ENCODE measurements at regions not wholly inside any gene's neighbourhood (a gene's known extent, or its start where the extent isn't known, plus 50 kb on each side); places are given as distances from the start of the nearest gene placed in this dataset.

DNA sequence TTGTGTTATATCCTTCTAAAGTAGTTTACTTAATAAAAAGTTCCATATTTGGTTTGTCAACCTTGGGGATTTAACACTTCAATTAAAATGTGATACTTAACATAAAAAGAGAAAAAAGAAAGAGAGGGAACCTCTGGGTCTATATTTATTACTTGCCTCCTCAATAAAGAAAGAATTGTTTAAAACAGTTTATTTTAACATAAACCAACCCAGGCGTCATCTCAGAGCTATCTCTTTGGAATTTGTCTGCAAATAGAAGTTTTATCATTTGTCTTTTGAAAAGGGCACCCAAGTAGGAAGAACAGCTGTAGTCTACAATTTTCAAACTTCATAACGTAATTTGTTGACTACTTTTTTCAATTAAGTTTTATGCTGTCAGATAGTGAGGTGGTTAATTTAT, 364.1 kb downstream of the KCNJ2 start:
- intact Hi-C loops (cut with DNase I; ENCODE audit: low total_unique reads), result no loop called here
- Histone ChIP-seq H3K9me3 (no peaks in the 10 kb centered on the region), H3K36me3 (no peaks in the 10 kb centered on the region), H3K27me3 (no peaks in the 10 kb centered on the region), H3K4me3 (no peak overlapping the region), H3K27ac (no peak overlapping the region), H3K4me1 (no peaks in the 10 kb centered on the region)
- 35 to 57% (median 49%) methylated on average over 2 of the region's 2 CpGs for WGBS, 5 donors
- no peak for DNase-seq
- no peak for TF ChIP-seq POLR2AphosphoS5 (IDR thresholded peaks at IDR 0.05)

DNA sequence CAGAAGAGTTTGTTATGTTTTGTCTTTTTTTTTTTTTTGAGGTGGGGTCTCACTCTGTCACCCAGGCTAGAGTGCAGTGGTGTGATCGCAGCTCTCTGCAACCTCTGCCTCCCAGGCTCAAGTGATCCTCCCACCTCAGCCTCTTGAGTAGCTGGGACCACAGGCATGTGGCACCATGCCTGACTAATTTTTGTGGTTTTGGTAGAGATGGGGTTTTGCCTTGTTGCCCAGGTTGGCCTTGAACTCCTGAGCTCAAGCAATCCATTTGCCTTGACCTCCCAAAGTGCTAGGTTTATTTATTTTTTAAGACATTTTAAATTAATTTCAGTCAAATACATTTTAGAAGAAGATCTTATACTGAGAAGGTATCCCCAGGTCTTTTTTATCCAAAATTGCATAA, 366.7 kb downstream of the KCNJ2 start:
- H3K36me3 ChIP-seq, result no peaks in the 10 kb centered on the region
- no peak overlapping the region for H3K27ac ChIP-seq
- TF ChIP-seq, protein P1, sequence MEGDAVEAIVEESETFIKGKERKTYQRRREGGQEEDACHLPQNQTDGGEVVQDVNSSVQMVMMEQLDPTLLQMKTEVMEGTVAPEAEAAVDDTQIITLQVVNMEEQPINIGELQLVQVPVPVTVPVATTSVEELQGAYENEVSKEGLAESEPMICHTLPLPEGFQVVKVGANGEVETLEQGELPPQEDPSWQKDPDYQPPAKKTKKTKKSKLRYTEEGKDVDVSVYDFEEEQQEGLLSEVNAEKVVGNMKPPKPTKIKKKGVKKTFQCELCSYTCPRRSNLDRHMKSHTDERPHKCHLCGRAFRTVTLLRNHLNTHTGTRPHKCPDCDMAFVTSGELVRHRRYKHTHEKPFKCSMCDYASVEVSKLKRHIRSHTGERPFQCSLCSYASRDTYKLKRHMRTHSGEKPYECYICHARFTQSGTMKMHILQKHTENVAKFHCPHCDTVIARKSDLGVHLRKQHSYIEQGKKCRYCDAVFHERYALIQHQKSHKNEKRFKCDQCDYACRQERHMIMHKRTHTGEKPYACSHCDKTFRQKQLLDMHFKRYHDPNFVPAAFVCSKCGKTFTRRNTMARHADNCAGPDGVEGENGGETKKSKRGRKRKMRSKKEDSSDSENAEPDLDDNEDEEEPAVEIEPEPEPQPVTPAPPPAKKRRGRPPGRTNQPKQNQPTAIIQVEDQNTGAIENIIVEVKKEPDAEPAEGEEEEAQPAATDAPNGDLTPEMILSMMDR (IDR thresholded peaks at IDR 0.05), result no peak
- TF ChIP-seq POLR2AphosphoS5 (IDR thresholded peaks at IDR 0.05) (no peak), EP300 (IDR thresholded peaks at IDR 0.05) (no peak), POLR2A (IDR thresholded peaks at IDR 0.05) (no peak)
- no peak overlapping the region for H3K4me3 ChIP-seq
- no peaks in the 10 kb centered on the region for H3K4me1 ChIP-seq
- DNase-seq, result no peak
- no peaks in the 10 kb centered on the region for H3K9me3 ChIP-seq
- intact Hi-C loops (cut with DNase I; ENCODE audit: low total_unique reads), result no loop called here
- 91 to 100% (median 93%) methylated on average over 1 of the region's 1 CpG for WGBS, 5 donors
- no peaks in the 10 kb centered on the region for H3K27me3 ChIP-seq

DNA sequence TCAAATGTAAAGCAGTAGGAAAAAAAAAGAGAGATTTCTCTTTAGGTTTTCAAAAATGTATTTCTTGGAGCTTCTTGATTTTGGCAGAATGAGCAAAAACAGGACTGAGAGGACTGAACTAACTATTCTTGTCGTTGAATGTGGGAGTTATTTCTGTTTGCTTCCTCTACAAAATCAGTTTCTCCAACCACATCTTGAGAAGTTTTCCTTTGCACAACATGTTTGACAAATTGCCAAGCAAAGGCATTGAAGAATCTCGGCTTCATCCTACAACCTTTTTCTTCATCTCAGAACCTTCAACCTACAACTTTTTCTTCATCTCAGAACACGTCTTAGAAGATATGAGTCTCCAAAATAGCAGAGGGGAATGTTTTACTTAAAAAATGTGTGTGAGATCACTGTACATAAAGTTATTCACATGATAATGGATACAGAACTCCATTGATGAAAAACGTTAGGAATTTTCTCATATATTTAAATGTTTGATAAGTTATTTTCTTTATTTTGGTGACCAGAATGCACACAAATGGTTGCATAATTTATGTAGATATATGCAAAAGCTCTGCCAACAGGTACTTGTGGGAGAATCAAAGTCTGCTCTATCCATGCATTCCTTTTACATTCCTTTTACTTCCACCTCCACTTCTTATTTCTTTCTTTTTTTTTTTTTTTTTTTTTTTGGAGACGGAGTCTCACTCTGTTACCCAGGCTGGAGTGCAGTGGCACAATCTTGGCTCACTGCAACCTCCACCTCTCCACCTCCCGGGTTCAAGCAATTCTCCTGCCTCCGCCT, 370.0 kb downstream of the KCNJ2 start:
- 59 to 67% (median 63%) methylated on average over 7 of the region's 7 CpGs for WGBS, 5 donors
- H3K27ac ChIP-seq, result no peak overlapping the region
- H3K36me3 ChIP-seq, result no peaks in the 10 kb centered on the region
- TF ChIP-seq POLR2AphosphoS5 (IDR thresholded peaks at IDR 0.05), result no peak
- no peaks in the 10 kb centered on the region for H3K27me3 ChIP-seq
- no peak for DNase-seq
- intact Hi-C loops (cut with DNase I; ENCODE audit: low total_unique reads), result no loop called here
- H3K4me3 ChIP-seq, result no peak overlapping the region
- H3K4me1 ChIP-seq, result no peaks in the 10 kb centered on the region
- no peaks in the 10 kb centered on the region for H3K9me3 ChIP-seq

DNA sequence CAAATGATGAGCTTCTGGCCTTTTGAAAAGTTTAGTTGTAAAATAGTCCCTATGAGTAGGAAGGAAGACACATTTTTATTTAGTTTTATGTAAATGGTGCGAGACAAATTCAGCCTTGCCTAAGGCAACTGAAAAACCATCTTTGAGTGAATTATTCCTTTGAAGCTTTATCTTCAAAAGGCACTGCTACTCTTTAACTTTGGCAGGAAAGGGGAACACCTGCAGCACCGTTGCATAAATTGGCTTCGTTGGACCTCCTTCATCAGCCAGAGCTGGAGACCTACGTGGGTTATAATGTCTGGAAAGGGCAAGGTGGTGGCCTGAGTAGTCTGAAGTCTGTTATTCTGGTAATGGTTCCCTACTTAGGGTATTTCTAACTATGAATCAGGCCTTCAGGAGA, 373.5 kb downstream of the KCNJ2 start:
- TF ChIP-seq POLR2A (IDR thresholded peaks at IDR 0.05), result no peak
- TF ChIP-seq, protein P1 (IDR thresholded peaks at IDR 0.05), result no peak
- TF ChIP-seq POLR2AphosphoS5 (IDR thresholded peaks at IDR 0.05), result no peak
- no peak for TF ChIP-seq EP300 (IDR thresholded peaks at IDR 0.05)

DNA sequence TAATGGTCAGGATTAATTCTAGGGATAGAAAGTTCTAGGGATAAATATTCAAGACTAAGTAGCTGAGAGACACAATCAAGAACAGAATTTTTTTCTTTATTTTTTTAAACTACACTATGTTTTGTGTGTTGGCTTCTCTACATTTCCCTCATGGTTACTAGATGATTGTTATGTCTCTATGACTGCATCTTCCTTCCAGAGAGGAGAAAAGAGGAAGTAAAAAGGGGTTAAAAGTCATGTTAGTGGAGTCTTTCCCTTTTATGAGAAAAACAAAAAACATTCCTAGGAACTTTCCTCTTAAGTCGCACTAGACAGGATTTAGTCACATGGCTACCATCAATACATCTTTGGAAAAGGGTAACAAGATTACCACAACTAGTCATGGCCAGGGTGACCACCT, 375.0 kb downstream of the KCNJ2 start:
- WGBS, 5 donors, result 85 to 100% (median 91%) methylated on average over 1 of the region's 1 CpG
- Histone ChIP-seq H3K4me3 (no peak overlapping the region), H3K27ac (no peak overlapping the region), H3K4me1 (no peaks in the 10 kb centered on the region), H3K36me3 (no peaks in the 10 kb centered on the region), H3K9me3 (no peaks in the 10 kb centered on the region), H3K27me3 (no peaks in the 10 kb centered on the region)
- DNase-seq, result no peak
- intact Hi-C loops (cut with DNase I; ENCODE audit: low total_unique reads), result no loop called here
- TF ChIP-seq, protein P1 (IDR thresholded peaks at IDR 0.05), result no peak
- TF ChIP-seq POLR2AphosphoS5 (IDR thresholded peaks at IDR 0.05) (no peak), POLR2A (IDR thresholded peaks at IDR 0.05) (no peak), EP300 (IDR thresholded peaks at IDR 0.05) (no peak)

More for the DNA sequence above, 373.5 kb downstream of the KCNJ2 start:
- no peak for DNase-seq
- H3K9me3 ChIP-seq, result no peaks in the 10 kb centered on the region
- intact Hi-C loops (cut with DNase I; ENCODE audit: low total_unique reads), result no loop called here
- H3K27me3 ChIP-seq, result no peaks in the 10 kb centered on the region
- no peaks in the 10 kb centered on the region for H3K4me1 ChIP-seq
- no peak overlapping the region for H3K27ac ChIP-seq
- no peak overlapping the region for H3K4me3 ChIP-seq
- H3K36me3 ChIP-seq, result no peaks in the 10 kb centered on the region
- 57 to 75% (median 63%) methylated on average over 4 of the region's 4 CpGs for WGBS, 5 donors

Data from stomach (tissue), 8 donors.